C4-2B (cell line): ENCODE measurements at regions not wholly inside any gene's neighbourhood (a gene's known extent, or its start where the extent isn't known, plus 50 kb on each side); places are given as distances from the start of the nearest gene placed in this dataset.

Experiments used
- ZFX ChIP-seq: fragments of 450-650 bp; IDR thresholded peaks from 2 replicates; pipeline ENCODE4 v1.6.1; 2017
- TF ChIP-seq, protein P1 (sequence below): fragments of 450-650 bp; conservative IDR thresholded peaks from 2 replicates; pipeline ENCODE4 v1.5.1; 2017; ENCODE audit warnings: mild to moderate bottlenecking

DNA sequence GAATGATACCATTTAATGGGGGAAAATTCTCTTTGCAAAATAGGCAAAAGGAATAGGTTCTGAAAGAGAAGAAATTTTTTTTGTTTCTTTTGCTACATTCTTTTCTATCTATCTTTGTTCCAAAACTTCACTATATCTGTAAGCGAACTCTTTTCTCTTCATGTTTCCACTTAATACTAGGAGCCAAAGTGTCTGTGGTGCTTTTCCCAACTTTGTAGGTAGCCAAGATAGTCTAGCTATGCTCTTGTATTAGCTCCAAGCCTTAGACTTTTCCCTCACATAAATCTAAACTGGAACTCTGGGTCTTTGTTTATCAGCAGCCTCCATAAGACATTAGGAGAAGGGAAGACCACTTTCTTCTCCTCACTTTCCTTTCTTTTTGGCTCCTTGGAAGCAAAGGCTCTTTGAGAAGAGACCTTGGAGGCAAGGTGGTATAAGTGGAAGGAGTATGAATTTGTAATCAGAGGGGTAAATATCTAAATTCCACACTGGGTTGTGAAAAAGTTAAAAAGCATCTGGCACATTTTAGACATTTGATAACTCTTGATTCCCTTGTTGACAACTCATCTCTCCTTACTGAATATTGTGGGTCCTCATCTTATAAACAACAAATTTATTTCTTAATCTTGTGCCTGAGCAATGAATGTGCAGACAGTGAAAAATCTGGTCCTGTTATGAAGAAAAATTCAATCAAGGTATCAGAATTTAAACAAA lies 130.0 kb downstream of the EHF start:
- TF ChIP-seq, protein P1, sequence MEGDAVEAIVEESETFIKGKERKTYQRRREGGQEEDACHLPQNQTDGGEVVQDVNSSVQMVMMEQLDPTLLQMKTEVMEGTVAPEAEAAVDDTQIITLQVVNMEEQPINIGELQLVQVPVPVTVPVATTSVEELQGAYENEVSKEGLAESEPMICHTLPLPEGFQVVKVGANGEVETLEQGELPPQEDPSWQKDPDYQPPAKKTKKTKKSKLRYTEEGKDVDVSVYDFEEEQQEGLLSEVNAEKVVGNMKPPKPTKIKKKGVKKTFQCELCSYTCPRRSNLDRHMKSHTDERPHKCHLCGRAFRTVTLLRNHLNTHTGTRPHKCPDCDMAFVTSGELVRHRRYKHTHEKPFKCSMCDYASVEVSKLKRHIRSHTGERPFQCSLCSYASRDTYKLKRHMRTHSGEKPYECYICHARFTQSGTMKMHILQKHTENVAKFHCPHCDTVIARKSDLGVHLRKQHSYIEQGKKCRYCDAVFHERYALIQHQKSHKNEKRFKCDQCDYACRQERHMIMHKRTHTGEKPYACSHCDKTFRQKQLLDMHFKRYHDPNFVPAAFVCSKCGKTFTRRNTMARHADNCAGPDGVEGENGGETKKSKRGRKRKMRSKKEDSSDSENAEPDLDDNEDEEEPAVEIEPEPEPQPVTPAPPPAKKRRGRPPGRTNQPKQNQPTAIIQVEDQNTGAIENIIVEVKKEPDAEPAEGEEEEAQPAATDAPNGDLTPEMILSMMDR: no peak
- TF ChIP-seq ZFX: no peak
